HG02798 (cell line): ENCODE measurements at regions not wholly inside any gene's neighbourhood (a gene's known extent, or its start where the extent isn't known, plus 50 kb on each side); places are given as distances from the start of the nearest gene placed in this dataset.

Source experiments
- ATAC-seq: cut with Tn5 transposase; IDR thresholded peaks from one replicate; pipeline ENCODE4 v1.9.1; 2021; ENCODE audit warnings: mild to moderate bottlenecking; ENCODE audit not compliant: unreplicated experiment, poor library complexity

- ATAC-seq = no peak
Observed at GRCh38 chr9:107190936-107191290, 92.2 kb upstream of the RAD23B start.

- no peak for ATAC-seq
Observed at GRCh38 chr9:107193251-107193650, 89.8 kb upstream of the RAD23B start.

- ATAC-seq = no peak
Observed at GRCh38 chr9:107198718-107199117, 84.4 kb upstream of the RAD23B start.

GRCh38 chr9:107208121-107208520 lies 75.0 kb upstream of the RAD23B start:
- ATAC-seq = no peak

GRCh38 chr9:107210775-107211174 lies 72.3 kb upstream of the RAD23B start:
- ATAC-seq = no peak

- no peak for ATAC-seq
Observed at GRCh38 chr9:107211284-107211923, 71.7 kb upstream of the RAD23B start.

GRCh38 chr9:107212613-107213012 lies 70.5 kb upstream of the RAD23B start:
- no peak for ATAC-seq

- peak; percentile 14 for ATAC-seq
Observed at GRCh38 chr9:107213080-107213479, 70.0 kb upstream of the RAD23B start.

GRCh38 chr9:107213561-107214028 lies 69.5 kb upstream of the RAD23B start:
- peak; percentile 97 for ATAC-seq

GRCh38 chr9:107214381-107214780 lies 68.7 kb upstream of the RAD23B start:
- ATAC-seq = no peak

GRCh38 chr9:107214915-107215314 lies 68.2 kb upstream of the RAD23B start:
- ATAC-seq = no peak

- ATAC-seq = no peak
Observed at GRCh38 chr9:107215381-107215780, 67.7 kb upstream of the RAD23B start.

- ATAC-seq = no peak
Observed at GRCh38 chr9:107216329-107216728, 66.8 kb upstream of the RAD23B start.

GRCh38 chr9:107218829-107219485 lies 64.1 kb upstream of the RAD23B start:
- ATAC-seq = peak; percentile 79

GRCh38 chr9:107219486-107220077 lies 63.5 kb upstream of the RAD23B start:
- ATAC-seq = peak; percentile 66

- ATAC-seq = no peak
Observed at GRCh38 chr9:107221321-107221720, 61.8 kb upstream of the RAD23B start.

GRCh38 chr9:107222020-107222522 lies 61.0 kb upstream of the RAD23B start:
- no peak for ATAC-seq

GRCh38 chr9:107223381-107223780 lies 59.7 kb upstream of the RAD23B start:
- no peak for ATAC-seq

GRCh38 chr9:107224252-107224651 lies 58.8 kb upstream of the RAD23B start:
- ATAC-seq = no peak

- no peak for ATAC-seq
Observed at GRCh38 chr9:107226421-107226820, 56.7 kb upstream of the RAD23B start.

GRCh38 chr9:107227774-107228173 lies 55.3 kb upstream of the RAD23B start:
- no peak for ATAC-seq
